ENCODE measurements at regions not wholly inside any gene's neighbourhood (a gene's known extent, or its start where the extent isn't known, plus 50 kb on each side); places are given as distances from the start of the nearest gene placed in this dataset.

DNA sequence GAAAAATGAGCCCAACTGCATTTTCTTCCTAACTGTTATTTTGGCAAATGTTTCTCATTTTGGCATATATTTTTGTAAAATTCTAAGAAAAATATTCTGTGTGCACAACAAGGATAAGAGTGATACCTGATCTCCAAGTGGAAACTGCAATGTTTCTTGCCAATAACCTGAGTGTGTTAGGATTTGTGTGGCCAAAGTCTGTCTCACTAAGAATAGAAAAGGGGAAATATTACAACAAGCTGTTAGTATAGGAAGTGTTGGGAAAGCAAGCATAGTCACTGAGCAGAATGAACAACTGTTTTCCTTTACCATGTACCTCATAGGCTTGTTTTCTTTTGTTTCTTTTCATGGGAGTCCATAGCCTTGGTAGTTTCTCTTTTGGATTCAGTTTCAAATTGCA lies 624.2 kb downstream of the MTRR start (continued):
- no peak for TF ChIP-seq EZH2 (IDR thresholded peaks at IDR 0.05; ENCODE audit: borderline replicate concordance, control insufficient read depth, low read depth, low read length)
- TF ChIP-seq YBX1 (IDR thresholded peaks at IDR 0.05) = no peak
- TF ChIP-seq, protein P1, sequence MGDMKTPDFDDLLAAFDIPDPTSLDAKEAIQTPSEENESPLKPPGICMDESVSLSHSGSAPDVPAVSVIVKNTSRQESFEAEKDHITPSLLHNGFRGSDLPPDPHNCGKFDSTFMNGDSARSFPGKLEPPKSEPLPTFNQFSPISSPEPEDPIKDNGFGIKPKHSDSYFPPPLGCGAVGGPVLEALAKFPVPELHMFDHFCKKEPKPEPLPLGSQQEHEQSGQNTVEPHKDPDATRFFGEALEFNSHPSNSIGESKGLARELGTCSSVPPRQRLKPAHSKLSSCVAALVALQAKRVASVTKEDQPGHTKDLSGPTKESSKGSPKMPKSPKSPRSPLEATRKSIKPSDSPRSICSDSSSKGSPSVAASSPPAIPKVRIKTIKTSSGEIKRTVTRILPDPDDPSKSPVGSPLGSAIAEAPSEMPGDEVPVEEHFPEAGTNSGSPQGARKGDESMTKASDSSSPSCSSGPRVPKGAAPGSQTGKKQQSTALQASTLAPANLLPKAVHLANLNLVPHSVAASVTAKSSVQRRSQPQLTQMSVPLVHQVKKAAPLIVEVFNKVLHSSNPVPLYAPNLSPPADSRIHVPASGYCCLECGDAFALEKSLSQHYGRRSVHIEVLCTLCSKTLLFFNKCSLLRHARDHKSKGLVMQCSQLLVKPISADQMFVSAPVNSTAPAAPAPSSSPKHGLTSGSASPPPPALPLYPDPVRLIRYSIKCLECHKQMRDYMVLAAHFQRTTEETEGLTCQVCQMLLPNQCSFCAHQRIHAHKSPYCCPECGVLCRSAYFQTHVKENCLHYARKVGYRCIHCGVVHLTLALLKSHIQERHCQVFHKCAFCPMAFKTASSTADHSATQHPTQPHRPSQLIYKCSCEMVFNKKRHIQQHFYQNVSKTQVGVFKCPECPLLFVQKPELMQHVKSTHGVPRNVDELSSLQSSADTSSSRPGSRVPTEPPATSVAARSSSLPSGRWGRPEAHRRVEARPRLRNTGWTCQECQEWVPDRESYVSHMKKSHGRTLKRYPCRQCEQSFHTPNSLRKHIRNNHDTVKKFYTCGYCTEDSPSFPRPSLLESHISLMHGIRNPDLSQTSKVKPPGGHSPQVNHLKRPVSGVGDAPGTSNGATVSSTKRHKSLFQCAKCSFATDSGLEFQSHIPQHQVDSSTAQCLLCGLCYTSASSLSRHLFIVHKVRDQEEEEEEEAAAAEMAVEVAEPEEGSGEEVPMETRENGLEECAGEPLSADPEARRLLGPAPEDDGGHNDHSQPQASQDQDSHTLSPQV (IDR thresholded peaks at IDR 0.05) = no peak
- TF ChIP-seq, protein P2, sequence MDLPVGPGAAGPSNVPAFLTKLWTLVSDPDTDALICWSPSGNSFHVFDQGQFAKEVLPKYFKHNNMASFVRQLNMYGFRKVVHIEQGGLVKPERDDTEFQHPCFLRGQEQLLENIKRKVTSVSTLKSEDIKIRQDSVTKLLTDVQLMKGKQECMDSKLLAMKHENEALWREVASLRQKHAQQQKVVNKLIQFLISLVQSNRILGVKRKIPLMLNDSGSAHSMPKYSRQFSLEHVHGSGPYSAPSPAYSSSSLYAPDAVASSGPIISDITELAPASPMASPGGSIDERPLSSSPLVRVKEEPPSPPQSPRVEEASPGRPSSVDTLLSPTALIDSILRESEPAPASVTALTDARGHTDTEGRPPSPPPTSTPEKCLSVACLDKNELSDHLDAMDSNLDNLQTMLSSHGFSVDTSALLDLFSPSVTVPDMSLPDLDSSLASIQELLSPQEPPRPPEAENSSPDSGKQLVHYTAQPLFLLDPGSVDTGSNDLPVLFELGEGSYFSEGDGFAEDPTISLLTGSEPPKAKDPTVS (IDR thresholded peaks at IDR 0.05; ENCODE audit: low read depth, low read length) = no peak
- no peak for TF ChIP-seq ASH2L (IDR thresholded peaks at IDR 0.05; ENCODE audit: borderline replicate concordance, low read depth)
- TF ChIP-seq NR2F1 (conservative IDR thresholded peaks at IDR 0.05) = no peak

DNA sequence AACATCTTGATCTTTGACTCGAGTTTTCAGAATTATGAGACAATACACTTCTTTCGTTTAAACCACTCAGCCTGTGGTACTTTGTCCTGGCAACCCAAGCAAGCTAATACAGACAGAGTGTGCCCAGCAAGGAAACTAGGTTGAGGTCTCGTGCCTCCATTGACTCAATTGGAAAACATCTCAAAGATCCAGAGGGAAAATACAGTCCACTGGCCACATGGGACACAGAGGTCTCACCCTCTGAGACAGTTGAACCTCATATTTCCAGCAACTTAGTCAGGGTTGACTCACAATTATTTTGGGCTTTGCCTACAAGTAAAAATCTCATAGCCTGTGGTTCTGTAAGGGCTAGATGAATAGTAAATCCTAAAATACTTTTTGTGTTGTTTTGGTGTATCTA lies 631.5 kb downstream of the MTRR start:
- ChIA-PET SMC1A (ENCODE audit: uncharacterized antibody, unreplicated experiment) (no interaction called here), CTCF (no interaction called here), RAD21 (ENCODE audit: unreplicated experiment) (no interaction called here), POLR2A (no interaction called here)
- Histone ChIP-seq H3K9me3 (replicated peaks; ENCODE audit: control insufficient read depth, insufficient read depth, low read length) (no peaks in the 10 kb centered on the region; the same call in 2 of the 3 replicates), H3K27me3 (replicated peaks in 1 of 2; ENCODE audit: control insufficient read depth in 2 of 2, insufficient read depth in 2 of 2, low read length in 1 of 2) (no peaks in the 10 kb centered on the region), H3K79me2 (ENCODE audit: control insufficient read depth, insufficient read depth, low read length) (no peaks in the 10 kb centered on the region), H3K4me2 (ENCODE audit: control insufficient read depth, insufficient read depth) (no peak overlapping the region), H3K27ac (ENCODE audit: control insufficient read depth, insufficient read depth) (no peak overlapping the region), H3K36me3 (ENCODE audit: control insufficient read depth in 2 of 2, insufficient read depth in 2 of 2, low read length in 1 of 2) (no peaks in the 10 kb centered on the region), H3K4me1 (ENCODE audit: control insufficient read depth, insufficient read depth, low read length) (no peaks in the 10 kb centered on the region), H2AFZ (ENCODE audit: control insufficient read depth, low read depth, low read length) (no peak overlapping the region), H3K4me3 (no peak overlapping the region), H4K20me1 (ENCODE audit: control insufficient read depth, insufficient read depth) (no peaks in the 10 kb centered on the region), H3K9ac (ENCODE audit: control insufficient read depth, insufficient read depth, low read length) (no peak overlapping the region)
- intact Hi-C loops (cut with micrococcal nuclease; ENCODE audit: unreplicated experiment) = no loop called here
- no peak for TF ChIP-seq JUND (IDR thresholded peaks at IDR 0.05; ENCODE audit: low read depth, low read length)
- no peak for TF ChIP-seq RUNX3 (IDR thresholded peaks at IDR 0.05; ENCODE audit: low read length)
- no peak for TF ChIP-seq SIN3A (IDR thresholded peaks at IDR 0.05; ENCODE audit: low read depth, low read length)
- TF ChIP-seq POLR2AphosphoS2 (IDR thresholded peaks at IDR 0.05; ENCODE audit: low read depth, low read length) = no peak
- FAIRE-seq = peak; percentile 27
- in situ Hi-C loops (cut with MboI) = no loop called here
- WGBS (ENCODE audit: insufficient coverage, insufficient replicate concordance, low lambda C conversion rate, missing lambda C conversion rate) = 14% methylated on average over 3 of the region's 3 CpGs
- DNase-seq (ENCODE audit: low read depth, low spot score) = no peak
- BruUV-seq (replicated peaks) = no TSS peak
- ATAC-seq = no peak

All from GM12878 (cell line).